Activated T-cell treated with anti-CD3 and anti-CD28 coated beads for 4 hours (primary cell): ENCODE measurements at regions not wholly inside any gene's neighbourhood (a gene's known extent, or its start where the extent isn't known, plus 50 kb on each side); places are given as distances from the start of the nearest gene placed in this dataset.
"Not testable (repeated sequence)": the region's sequence is repeated elsewhere in the genome, so short reads cannot be mapped to it uniquely, and the experiment has no call there.

Experiments used
- DNase-seq: peaks from one replicate; pipeline ENCODE4 v3.0.0-alpha.2; 2020

DNA sequence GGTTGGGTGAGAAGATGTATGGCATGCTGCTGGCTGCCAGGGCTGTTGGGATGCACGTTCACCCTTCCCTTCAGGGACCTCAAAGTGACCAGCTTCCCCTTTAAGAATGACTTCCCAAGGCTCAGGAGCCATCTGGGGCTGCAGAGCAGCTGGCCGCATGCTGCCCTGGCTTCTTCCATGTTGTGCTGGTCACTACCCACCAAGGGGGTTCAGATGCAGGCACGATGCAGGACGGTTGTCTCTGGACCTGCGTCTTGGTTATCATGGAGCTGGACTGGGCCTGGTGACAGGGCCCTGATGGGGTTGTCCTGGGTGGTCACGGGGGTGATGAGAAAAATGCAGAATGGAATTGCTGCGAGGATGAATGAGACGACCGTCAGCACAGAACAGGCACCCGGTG lies 297.8 kb downstream of the POTED start:
- DNase-seq: not testable (repeated sequence)

DNA sequence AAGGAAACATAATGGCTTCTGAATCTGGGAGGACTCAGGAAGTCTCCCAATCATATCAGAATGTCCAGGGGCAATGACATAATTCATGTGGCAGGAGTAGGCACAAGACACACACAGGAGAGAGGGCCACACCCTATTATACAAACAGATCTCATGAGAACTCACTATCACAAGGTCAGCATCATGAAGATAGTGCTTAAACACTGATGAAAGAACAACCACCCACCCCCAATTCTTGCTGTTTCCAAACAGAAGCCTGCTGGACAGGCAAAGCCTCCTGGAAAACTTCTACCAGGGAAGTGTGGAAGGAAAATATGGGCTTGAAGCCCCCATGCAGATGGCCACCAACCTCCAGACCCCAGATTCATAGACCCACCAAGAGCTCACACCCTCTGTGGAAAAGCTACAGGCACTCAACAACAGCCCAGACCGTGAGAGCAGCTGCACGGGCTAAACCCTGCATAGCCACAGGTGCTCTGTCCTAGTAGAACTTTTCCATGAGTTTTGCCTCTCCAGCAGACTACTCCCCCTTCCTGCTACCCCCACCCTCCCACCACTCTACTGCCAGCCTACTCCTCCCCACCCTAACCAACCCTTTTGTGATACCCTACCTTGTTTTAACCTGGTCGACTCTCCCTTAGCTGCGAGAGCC lies 287.1 kb downstream of the POTED start:
- not testable (repeated sequence) for DNase-seq

DNA sequence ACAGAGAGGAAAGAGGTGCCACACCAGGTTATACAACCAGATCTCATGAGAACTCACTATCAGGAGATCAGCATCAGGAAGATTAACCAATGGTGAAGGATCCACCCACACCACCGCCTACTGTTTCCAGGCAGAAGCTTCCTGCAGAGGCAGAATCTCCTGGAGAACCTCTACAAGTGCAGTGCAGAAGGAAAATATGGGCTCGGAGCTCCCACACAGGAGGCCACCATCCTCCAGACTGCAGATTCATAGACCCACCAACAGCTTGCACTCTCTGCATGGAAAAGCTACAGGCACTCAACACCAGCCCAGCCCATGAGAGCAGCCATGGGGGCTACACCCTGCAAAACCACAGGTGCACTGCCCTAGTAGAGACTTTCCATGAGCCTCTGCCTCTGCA lies 284.0 kb downstream of the POTED start:
- not testable (repeated sequence) for DNase-seq

DNA sequence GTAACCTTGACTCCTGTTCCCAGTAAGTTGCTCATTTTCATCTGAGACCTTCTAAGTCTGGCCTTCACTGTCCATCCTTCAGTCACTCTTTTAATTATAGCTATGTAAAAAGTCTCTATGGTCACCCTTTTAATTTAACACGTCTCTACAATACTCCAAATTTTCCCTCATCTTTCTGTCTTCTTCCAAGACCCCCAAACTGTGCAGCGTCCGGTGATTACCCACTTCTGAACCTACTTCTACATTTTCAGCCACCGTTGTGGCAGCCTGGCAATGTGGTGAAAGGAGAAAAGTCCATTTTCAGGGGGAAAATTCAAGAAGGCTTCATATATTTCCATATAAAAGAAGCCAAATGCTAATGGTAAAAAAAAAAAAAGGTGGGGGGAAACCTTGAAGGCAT lies 283.4 kb downstream of the POTED start:
- DNase-seq: not testable (repeated sequence)

DNA sequence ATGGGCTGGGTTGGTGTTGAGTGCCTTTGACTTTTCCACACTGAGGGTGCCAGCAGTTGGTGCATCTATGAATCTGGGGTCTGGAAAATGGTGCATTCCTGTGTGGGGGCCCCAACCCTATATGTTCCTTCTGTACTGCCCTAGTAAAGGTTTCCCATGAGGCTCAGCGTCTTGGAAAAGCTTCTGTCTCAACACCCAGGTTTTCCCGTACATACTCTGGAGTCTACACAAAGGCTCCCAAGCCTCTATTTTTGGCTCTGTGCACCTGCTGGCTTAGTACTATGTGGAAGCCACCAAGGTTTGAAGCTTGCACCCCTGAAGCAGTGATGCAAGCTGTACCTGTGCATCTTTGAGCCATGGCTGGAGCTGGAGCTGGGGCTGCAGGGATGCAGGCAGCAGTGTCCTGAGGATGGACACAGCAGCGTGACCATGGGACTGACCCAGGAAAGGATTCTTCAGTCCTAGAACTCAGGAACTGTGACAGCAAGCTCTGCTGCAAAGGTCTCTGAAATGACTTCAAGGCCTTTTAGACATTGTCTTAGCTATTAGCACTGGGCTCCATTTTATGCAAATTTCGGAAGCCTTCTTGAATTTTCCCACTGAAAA lies 282.7 kb downstream of the POTED start:
- not testable (repeated sequence) for DNase-seq

DNA sequence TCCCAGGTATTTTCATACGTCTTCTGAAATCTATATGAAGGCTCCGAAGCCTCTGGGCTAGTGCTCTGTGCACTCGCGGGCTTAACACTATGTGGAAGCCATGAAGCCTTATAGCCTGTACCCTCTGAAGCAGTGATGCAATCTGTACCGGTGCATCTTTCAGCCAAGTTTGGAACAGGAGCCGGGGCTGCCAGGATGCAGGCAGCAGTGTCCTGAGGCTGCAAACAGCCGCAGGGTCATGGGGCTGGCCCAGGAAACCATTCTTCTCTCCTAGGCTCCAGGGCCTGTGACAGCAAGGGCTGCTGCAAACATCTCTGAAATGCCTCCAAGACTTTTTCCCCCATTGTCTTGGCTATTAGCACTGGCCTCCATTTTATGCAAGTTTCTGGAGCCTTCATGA lies 279.6 kb downstream of the POTED start:
- DNase-seq: not testable (repeated sequence)

DNA sequence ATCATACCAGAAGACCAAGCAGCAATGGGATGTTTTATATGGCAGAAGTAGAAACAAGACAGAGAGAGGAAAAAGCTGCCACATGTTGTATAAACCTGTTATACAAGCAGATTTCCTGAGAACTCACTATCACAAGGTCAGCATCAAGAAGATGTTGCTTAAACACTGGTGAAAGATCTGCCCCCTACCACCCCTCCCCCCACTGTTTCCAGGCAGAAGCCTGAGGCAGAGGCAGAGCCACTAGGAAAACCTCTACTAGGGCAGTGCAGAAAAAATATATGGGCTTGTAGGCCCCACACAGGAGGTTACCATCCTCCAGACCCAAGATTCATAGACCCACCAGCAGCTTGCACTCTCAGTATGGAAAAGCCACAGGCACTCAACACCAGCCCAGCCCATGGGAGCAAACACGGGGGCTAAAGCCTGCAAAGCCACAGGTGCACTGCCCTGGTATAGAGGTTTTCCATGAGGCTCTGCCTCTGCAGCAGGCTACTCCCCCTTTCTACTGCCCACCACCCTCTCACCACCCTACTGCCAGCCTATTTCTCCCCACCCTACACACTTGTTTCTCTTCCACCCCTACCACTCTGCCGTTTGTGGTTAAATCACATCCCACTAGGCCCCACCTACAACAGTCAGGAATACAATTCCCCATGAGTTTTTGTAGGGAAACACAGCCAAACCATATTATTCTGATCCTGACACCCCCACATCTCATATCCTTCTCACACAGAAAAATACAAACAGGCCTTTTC lies 274.2 kb downstream of the POTED start:
- not testable (repeated sequence) for DNase-seq

DNA sequence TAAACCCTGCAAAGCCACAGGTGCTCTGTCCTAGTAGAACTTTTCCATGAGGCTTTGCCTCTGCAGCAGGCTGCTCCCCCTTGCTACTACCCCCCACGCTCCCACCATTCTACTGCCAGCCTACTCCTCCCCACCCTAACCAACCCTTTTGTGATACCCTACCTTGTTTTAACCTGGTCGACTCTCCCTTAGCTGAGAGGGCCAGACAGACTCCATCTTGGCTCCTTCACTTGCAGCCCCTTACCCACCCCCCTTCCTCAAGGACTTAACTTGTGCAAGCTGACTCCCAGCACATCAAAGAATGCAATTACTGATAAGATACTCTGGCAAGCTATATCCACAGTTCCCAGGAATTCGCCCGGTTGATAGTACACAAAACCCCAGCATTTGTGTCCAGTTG lies 267.9 kb downstream of the POTED start:
- DNase-seq: not testable (repeated sequence)

DNA sequence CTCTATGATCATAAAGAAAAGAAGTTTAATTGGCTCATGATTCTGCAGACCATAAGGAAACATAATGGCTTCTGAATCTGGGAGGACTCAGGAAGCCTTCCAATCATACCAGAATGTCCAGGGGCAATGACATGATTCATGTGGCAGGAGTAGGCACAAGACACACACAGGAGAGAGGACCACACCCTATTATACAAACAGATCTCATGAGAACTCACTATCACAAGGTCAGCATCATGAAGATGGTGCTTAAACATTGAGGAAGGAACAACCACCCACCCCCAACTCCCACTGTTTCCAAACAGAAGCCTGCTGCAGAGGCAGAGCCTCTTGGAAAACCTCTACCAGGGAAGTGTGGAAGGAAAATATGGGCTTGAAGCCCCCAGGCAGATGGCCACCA lies 267.4 kb downstream of the POTED start:
- DNase-seq: not testable (repeated sequence)

DNA sequence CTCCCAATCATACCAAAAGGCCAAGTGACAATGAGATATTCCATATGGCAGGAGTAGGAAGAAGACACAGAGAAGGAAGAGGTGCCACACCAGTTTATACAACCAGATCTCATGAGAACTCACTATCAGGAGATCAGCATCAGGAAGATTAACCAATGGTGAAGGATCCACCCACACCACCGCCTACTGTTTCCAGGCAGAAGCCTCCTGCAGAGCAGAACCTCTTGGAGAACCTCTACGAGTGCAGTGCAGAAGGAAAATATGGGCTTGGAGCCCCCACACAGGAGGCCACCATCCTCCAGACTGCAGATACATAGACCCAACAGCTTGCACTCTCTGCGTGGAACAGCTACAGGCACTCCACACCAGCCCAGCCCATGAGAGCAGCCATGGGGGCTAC lies 264.4 kb downstream of the POTED start:
- not testable (repeated sequence) for DNase-seq

DNA sequence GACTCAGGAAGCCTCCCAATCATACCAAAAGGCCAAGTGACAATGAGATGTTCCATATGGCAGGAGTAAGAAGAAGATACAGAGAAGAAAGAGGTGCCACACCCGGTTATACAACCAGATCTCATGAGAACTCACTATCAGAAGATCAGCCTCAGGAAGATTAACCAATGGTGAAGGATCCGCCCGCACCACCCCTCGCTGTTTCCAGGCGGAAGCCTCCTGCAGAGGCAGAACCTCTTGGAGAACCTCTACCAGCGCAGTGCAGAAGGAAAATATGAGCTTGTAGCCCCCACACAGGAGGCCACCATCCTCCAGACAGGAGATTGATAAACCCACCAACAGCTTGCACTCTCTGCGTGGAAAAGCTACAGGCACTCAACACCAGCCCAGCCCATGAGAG lies 245.1 kb downstream of the POTED start:
- no peak for DNase-seq

DNA sequence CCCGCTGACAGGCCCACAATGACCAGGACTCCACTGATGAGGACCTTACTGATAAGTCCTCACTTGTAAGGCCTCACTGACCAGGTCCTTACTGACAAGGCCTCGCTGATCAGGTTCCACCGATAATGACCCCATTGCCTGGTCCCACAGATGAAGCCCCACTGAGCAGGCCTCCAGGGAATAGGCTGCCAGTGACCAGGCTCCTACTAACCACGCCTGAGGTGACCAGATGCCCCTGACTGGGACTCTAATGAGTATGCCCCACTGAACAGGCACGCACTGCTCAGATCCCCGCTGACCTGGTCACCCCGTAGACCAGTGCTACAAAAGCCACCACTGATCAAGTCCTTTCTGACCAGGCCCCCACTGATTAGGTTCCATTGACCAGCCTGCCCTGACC lies 241.2 kb downstream of the POTED start:
- not testable (repeated sequence) for DNase-seq

DNA sequence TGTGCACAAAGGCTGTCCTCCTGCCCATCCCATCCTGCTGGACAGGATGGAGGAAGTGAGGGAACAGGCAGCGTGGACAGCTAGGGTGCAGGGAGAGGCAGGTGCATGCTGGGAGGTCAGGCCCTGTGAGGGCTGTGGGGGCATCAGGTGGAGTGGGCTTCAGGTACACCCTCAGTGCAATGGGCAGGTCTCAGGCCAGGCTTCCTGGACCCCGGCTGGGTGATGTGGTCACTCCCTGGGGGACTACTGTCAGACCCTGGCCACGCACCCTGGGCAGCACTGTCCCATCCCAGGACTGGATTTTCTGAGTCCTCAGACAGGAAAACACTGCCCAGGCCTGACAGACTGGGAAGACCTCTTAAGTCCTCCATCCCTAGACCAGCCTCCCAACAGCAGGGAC lies 239.9 kb downstream of the POTED start:
- not testable (repeated sequence) for DNase-seq

DNA sequence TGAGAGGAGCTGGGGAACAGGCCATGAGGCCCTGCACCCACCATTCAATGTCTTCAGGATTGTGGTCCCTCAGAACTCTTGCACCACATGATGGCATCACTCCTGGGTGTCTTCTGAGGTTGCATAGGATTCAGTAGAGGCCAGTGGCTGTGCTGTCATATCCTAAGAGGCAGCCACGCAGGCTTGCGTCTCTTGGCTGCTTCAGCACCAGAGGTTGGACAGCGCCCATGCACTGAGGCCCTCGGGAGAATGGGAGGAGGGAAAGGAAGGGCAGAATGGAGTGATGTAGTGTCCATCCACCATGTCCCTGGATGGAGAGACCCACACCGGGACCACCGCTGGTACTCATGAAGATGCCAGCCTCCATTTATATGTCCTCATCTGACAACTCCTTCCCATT lies 237.1 kb downstream of the POTED start:
- DNase-seq: not testable (repeated sequence)

DNA sequence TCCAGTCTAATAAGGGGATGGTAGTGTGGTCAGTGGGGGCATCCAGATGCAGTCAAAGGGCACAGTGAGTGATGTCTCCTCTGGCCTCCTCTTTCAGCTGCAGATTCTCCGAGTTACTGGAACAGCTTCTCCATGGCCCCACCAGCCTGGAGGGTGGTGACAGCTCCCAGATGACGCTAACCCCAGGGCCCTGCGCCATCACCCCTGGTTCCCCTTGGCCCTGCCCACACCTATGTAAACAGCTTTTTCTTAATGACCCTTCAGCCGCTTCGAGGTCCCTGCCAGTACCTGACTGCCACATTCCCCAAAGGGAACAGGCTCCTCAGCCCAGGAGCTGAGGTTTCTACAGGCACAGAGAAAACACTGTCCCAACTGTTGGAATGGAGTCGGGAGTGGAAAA lies 235.0 kb downstream of the POTED start:
- not testable (repeated sequence) for DNase-seq

DNA sequence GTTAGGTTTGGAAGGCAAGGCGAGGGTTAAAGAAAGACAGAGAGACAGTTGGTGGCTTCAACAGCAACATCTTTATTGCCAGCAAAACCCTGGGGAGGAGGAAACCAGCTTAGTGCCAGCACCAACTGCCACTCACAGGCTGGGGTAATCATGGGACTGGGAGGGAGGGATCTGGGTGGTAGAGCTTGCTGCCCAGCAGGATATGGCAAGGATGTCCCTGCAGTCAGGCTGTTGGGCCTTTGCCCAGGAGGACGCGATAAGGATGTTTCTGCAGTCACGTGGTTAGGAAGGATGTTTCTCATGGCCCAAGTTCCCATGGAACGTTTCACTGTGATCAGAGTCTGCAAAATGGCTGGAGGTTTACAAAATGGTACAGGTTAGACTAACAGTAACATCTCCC lies 233.5 kb downstream of the POTED start:
- DNase-seq: not testable (repeated sequence)

DNA sequence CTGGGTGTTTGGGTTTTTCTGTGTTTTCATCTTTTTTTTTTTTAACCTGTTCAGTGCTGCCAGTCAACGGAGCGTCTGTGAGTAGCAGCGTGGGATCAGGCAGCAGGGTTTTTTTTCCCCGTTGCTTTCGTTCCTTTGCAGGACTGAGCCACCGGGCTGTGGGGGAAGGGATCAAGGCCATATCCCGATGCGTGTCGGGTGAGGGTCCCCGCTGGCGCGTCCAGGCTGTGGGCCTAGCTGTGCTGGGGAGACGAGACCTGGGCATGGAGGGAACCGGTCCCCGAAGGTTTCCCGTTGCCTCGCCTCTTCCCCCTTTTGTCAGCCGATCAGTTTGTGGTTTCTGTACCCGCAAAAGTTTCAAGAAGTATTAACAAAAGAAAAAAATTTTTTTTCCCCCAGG lies 218.1 kb downstream of the POTED start:
- DNase-seq: not testable (repeated sequence)

DNA sequence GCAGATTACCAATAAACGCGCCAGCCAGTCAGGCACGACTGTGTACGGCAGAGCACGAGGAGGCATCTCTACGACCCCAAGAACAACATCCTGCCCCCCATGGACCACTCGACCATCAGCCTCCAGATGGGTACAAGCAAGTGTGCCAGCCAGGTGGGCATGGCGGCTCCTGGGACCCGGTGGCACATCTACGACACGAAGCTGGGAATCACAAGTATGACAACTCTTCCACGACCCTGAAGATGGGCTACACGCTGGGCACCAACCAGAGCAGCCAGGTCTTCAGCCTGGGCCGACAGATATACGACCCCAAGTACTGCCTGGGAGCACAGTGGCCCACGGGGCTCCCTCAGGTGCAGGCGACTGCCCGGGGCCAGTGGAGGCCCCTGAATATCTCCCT lies 217.6 kb downstream of the POTED start:
- DNase-seq: no peak

DNA sequence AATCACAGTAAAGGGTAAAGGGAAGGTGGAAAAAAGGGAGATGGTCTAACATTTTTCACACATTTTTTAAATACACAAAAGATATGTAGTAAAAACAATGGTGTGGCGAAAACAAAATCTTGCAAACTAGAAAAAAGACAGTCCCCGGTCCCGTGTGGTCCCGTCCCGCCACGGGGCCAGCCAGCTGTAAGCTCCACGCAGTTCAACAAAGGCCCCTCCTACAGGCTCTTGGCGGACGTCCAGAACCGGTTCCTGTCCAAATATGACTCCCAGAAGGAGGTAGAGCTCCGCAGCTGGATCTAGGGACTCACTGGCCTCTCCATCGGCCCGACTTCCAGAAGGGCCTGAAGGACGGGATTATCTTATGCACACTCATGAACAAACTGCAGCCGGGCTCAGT lies 216.9 kb downstream of the POTED start:
- DNase-seq: not testable (repeated sequence)

DNA sequence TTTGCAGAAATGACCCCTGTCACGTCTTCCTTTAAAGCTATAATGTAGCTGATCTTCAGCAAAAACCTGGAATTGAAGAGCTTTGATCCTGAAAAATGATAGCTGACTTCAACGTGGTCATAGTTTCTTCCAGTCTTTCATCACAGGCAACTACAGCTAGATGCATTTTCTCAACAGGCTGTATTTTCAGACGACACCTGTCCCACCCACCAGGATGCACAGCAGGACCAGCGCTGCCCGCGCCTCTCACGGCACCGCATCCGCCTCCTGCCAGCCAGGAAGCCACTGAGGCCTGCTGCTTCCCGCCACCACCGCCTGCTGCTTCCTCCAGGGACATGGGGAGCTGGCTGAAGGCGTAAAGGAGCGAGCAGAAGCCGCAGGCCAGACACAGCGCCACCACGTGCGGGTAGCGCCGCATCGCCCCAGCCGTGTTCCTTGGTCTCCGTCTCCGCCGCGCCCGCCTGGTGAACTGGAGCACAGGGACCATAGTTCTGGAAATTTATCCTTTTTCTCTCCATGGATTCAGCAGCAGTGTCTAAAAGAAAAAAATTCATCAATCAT lies 215.7 kb downstream of the POTED start:
- not testable (repeated sequence) for DNase-seq

DNA sequence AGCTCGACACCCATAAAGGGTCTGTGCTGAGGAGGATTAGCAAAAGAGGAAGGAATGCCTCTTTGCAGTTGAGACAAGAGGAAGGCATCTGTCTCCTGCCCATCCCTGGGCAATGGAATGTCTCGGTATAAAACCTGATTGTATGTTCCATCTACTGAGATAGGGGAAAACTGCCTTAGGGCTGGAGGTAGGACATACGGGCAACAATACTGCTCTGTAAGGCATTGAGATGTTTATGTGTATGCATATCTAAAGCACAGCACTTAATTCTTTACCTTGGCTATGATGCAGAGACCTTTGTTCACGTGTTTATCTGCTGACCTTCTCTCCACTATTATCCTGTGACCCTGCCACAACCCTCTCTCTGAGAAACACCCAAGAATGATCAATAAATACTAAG lies 210.7 kb downstream of the POTED start:
- not testable (repeated sequence) for DNase-seq

DNA sequence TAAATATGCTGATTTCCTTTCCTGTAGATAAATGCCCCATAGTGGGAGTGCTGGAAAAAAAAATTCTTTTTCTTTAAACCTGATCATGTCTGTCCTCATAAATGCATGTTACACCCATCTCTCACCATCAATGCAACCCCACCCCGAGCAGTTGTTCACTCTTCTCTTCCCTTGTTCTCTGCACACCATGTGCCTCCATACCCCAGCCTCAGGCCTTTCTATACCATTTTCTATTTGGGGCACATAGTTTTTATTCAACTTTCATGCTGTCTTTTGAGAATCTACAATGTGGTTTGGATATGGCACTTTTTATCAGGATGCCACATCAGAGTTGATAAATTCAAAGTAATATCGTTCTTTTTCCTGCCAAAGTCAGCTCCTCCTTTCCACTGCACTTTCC lies 202.6 kb downstream of the POTED start:
- not testable (repeated sequence) for DNase-seq

DNA sequence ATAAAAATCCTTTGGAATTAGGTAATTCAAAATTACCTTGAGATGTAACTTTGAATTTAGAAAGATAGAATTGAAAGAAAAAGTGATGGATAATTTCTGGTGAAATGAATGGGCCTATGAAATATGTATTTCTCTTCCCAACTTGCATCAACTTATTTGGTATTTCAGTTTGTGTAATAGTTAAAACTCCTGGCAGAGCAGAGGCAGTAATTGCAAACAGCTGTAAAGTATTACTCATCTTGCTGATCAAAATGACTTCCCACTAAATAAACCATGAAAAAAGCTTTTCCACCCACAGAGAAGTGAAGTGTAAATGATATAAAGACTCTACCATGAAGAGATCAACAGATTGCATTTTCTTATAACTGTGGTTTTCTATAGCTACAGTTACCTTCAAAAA lies 201.0 kb downstream of the POTED start:
- not testable (repeated sequence) for DNase-seq

DNA sequence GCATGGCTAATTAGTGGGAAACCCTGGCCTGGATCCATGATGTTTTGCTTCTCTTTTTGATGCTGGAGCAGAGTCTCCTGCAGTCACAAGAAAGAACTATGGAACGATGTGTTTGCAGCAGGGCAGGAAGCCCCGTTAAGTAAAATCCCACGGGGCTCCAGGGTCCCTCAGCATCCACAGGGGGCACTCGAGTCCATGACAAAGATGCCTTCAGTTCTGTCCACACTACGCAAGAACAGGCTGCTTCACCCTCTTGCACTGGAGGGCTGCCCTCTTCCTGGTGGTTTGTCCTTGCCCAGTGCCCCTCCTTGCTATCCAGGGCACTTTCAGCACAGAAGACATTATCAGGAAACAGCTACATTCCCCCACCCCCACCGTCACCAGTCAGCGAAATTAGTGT lies 196.9 kb downstream of the POTED start:
- not testable (repeated sequence) for DNase-seq
